ENCODE measurements at regions not wholly inside any gene's neighbourhood (a gene's known extent, or its start where the extent isn't known, plus 50 kb on each side); places are given as distances from the start of the nearest gene placed in this dataset.

- TF ChIP-seq ZNF41 (CRISPR knock-in tag; conservative IDR thresholded peaks at IDR 0.05) (0 out of 2 replicates have a peak, but pooled peaks have one; percentile 3), ZNF583 (CRISPR knock-in tag; IDR thresholded peaks at IDR 0.05) (peak; percentile 84), ZNF699 (CRISPR knock-in tag; IDR thresholded peaks at IDR 0.05; ENCODE audit: insufficient replicate concordance) (no peak), CAMTA2 (CRISPR knock-in tag; conservative IDR thresholded peaks at IDR 0.05) (no peak), ARID3B (CRISPR knock-in tag; IDR thresholded peaks at IDR 0.05; ENCODE audit: borderline replicate concordance) (no peak), ZC3H4 (CRISPR knock-in tag; IDR thresholded peaks at IDR 0.05; ENCODE audit: borderline replicate concordance) (0 out of 2 replicates have a peak, but pooled peaks have one; percentile 23), WHSC1 (IDR thresholded peaks at IDR 0.05; ENCODE audit: low read length) (no peak), KHSRP (IDR thresholded peaks at IDR 0.05) (no peak), ZNF143 (CRISPR knock-in tag; IDR thresholded peaks at IDR 0.05) (no peak), CC2D1A (IDR thresholded peaks at IDR 0.05) (no peak), ZBTB49 (CRISPR knock-in tag; IDR thresholded peaks at IDR 0.05; ENCODE audit: borderline replicate concordance) (no peak), JUNB (CRISPR knock-in tag; conservative IDR thresholded peaks at IDR 0.05) (no peak), MAFF (IDR thresholded peaks at IDR 0.05; ENCODE audit: low read length) (peak; percentile 34)
- TF ChIP-seq, protein P1, sequence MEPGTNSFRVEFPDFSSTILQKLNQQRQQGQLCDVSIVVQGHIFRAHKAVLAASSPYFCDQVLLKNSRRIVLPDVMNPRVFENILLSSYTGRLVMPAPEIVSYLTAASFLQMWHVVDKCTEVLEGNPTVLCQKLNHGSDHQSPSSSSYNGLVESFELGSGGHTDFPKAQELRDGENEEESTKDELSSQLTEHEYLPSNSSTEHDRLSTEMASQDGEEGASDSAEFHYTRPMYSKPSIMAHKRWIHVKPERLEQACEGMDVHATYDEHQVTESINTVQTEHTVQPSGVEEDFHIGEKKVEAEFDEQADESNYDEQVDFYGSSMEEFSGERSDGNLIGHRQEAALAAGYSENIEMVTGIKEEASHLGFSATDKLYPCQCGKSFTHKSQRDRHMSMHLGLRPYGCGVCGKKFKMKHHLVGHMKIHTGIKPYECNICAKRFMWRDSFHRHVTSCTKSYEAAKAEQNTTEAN (CRISPR knock-in tag; IDR thresholded peaks at IDR 0.05), result no peak
- TF ChIP-seq, protein P2, sequence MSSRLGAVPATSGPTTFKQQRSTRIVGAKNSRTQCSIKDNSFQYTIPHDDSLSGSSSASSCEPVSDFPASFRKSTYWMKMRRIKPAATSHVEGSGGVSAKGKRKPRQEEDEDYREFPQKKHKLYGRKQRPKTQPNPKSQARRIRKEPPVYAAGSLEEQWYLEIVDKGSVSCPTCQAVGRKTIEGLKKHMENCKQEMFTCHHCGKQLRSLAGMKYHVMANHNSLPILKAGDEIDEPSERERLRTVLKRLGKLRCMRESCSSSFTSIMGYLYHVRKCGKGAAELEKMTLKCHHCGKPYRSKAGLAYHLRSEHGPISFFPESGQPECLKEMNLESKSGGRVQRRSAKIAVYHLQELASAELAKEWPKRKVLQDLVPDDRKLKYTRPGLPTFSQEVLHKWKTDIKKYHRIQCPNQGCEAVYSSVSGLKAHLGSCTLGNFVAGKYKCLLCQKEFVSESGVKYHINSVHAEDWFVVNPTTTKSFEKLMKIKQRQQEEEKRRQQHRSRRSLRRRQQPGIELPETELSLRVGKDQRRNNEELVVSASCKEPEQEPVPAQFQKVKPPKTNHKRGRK (tag; IDR thresholded peaks at IDR 0.05), result no peak
- TF ChIP-seq, protein P3, sequence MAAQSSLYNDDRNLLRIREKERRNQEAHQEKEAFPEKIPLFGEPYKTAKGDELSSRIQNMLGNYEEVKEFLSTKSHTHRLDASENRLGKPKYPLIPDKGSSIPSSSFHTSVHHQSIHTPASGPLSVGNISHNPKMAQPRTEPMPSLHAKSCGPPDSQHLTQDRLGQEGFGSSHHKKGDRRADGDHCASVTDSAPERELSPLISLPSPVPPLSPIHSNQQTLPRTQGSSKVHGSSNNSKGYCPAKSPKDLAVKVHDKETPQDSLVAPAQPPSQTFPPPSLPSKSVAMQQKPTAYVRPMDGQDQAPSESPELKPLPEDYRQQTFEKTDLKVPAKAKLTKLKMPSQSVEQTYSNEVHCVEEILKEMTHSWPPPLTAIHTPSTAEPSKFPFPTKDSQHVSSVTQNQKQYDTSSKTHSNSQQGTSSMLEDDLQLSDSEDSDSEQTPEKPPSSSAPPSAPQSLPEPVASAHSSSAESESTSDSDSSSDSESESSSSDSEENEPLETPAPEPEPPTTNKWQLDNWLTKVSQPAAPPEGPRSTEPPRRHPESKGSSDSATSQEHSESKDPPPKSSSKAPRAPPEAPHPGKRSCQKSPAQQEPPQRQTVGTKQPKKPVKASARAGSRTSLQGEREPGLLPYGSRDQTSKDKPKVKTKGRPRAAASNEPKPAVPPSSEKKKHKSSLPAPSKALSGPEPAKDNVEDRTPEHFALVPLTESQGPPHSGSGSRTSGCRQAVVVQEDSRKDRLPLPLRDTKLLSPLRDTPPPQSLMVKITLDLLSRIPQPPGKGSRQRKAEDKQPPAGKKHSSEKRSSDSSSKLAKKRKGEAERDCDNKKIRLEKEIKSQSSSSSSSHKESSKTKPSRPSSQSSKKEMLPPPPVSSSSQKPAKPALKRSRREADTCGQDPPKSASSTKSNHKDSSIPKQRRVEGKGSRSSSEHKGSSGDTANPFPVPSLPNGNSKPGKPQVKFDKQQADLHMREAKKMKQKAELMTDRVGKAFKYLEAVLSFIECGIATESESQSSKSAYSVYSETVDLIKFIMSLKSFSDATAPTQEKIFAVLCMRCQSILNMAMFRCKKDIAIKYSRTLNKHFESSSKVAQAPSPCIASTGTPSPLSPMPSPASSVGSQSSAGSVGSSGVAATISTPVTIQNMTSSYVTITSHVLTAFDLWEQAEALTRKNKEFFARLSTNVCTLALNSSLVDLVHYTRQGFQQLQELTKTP (IDR thresholded peaks at IDR 0.05; ENCODE audit: low read depth in 1 of 2, partially characterized antibody in 2 of 2), result no peak
Observed at GRCh38 chr1:234725177-234726132, 115.5 kb upstream of the IRF2BP2 start (continued).

Data from K562 (cell line).